Adrenal gland (tissue), 9 donors: ENCODE measurements at regions not wholly inside any gene's neighbourhood (a gene's known extent, or its start where the extent isn't known, plus 50 kb on each side); places are given as distances from the start of the nearest gene placed in this dataset.
"Not testable (repeated sequence)": the region's sequence is repeated elsewhere in the genome, so short reads cannot be mapped to it uniquely, and the experiment has no call there.

Experiments
- DNase-seq, 7 donors: peaks; one replicate each; pipeline ENCODE4 v3.0.0-alpha.2; 2019 to 2020
- H3K27ac ChIP-seq, 5 donors: fragments of 200-600 bp; sonication (generic) in 4 of 5; 1 replicate in 3 of 5; 2 replicates in 2 of 5; pipeline versions ENCODE4 v1.5.1 to v1.8.0; 2016 to 2020; ENCODE audit warnings: mild to moderate bottlenecking in 1 of 5
- H3K27me3 ChIP-seq: fragments of 200-600 bp; 2 replicates; pipeline ENCODE4 v1.8.0; 2021
- H3K36me3 ChIP-seq, 2 donors: fragments of 200-600 bp; replicated peaks in 1 of 2; 1 replicate in 1 of 2; 2 replicates in 1 of 2; pipeline versions ENCODE4 v1.5.1 to v1.8.0; 2018 to 2022
- H3K4me1 ChIP-seq, 2 donors: fragments of 200-600 bp; replicated peaks in 1 of 2; 1 replicate in 1 of 2; 2 replicates in 1 of 2; pipeline versions ENCODE4 v1.5.1 to v1.8.0; 2018 to 2021
- H3K4me3 ChIP-seq, 4 donors: fragments of 200-600 bp; sonication (generic) in 3 of 4; one replicate each; pipeline ENCODE4 v1.5.1; 2016 to 2018
- H3K9me3 ChIP-seq, 3 donors: fragments of 200-600 bp; sonication (generic) in 1 of 3; replicated peaks in 1 of 3; 1 replicate in 2 of 3; 2 replicates in 1 of 3; pipeline versions ENCODE4 v1.5.1 to v1.8.0; 2016 to 2021
- CTCF ChIP-seq, 6 experiments: fragments of 450-650 bp in 4 of 6; fragments of 200-600 bp in 2 of 6; sonication (generic) in 1 of 6; IDR thresholded peaks; 1 replicate in 5 of 6; 2 replicates in 1 of 6; pipeline versions ENCODE4 v1.5.1 to v1.8.0; 2016 to 2021; ENCODE audit warnings: antibody characterized with exemption in 6 of 6, mild to moderate bottlenecking in 2 of 6, moderate library complexity in 1 of 6
- POLR2A ChIP-seq, 2 donors: fragments of 450-650 bp; IDR thresholded peaks; one replicate each; pipeline ENCODE4 v1.6.1; 2017; ENCODE audit warnings: antibody characterized with exemption in 2 of 2, mild to moderate bottlenecking in 2 of 2, moderate library complexity in 1 of 2
- WGBS, 4 donors: extraction: QIAGEN DNeasy Blood & Tissue Kit in 2 of 4; methylation state at CpG; one replicate each; pipeline versions ENCODE4 v1.1.5 to v1.1.7; 2013 to 2017; 5-methylcytosine and 5-hydroxymethylcytosine counted together
- intact Hi-C, 2 donors: fragments of 100-400 bp; cut with DNase I; formaldehyde crosslinking; loops; one replicate each; pipeline versions ENCODE4 v1.14.1 to v1.15.0; 2022 to 2023
- donor health status: healthy with polysubstance abuse.
- donor health status: Bipolar disorder and iron deficiency.
- donor health status: DM: yes; HTN: yes; CAD: no.
- donor health status: DM: no; HTN: no; CAD: no.
- donor health status: DM: no; HTN: no; CAD: no.

GRCh38 chr5:106443746-106444145, 1227.0 kb downstream of the EFNA5 start:
- H3K4me1 ChIP-seq: no peaks in the 10 kb centered on the region
- no peaks in the 10 kb centered on the region for H3K27me3 ChIP-seq
- H3K27ac ChIP-seq: no peak overlapping the region
- DNase-seq: no peak
- intact Hi-C loops: no loop called here
- no peak overlapping the region for H3K4me3 ChIP-seq
- 83 to 94% (median 89%) methylated on average over 2 of the region's 2 CpGs for WGBS, 4 donors
- no peaks in the 10 kb centered on the region for H3K9me3 ChIP-seq
- H3K36me3 ChIP-seq: no peaks in the 10 kb centered on the region
- TF ChIP-seq POLR2A (IDR thresholded peaks at IDR 0.05): no peak
- no peak for TF ChIP-seq CTCF (IDR thresholded peaks at IDR 0.05)

GRCh38 chr5:106435185-106435584, 1235.6 kb downstream of the EFNA5 start:
- intact Hi-C loops: no loop called here
- no peak overlapping the region for H3K27ac ChIP-seq
- no peak for DNase-seq
- no peaks in the 10 kb centered on the region for H3K27me3 ChIP-seq
- TF ChIP-seq POLR2A (IDR thresholded peaks at IDR 0.05): no peak
- no peak for TF ChIP-seq CTCF (IDR thresholded peaks at IDR 0.05)
- H3K36me3 ChIP-seq: no peaks in the 10 kb centered on the region
- no peaks in the 10 kb centered on the region for H3K9me3 ChIP-seq
- no peaks in the 10 kb centered on the region for H3K4me1 ChIP-seq
- no peak overlapping the region for H3K4me3 ChIP-seq

GRCh38 chr5:106430733-106431132, 1240.0 kb downstream of the EFNA5 start:
- intact Hi-C loops, H3K36me3 ChIP-seq, H3K27ac ChIP-seq, H3K4me3 ChIP-seq, DNase-seq, H3K9me3 ChIP-seq, H3K27me3 ChIP-seq, H3K4me1 ChIP-seq: not testable (repeated sequence)
- 93 to 100% (median 93%) methylated on average over 1 to 11 of the region's 11 CpGs for WGBS, 4 donors

GRCh38 chr5:106423109-106423897, 1247.4 kb downstream of the EFNA5 start:
- no peak overlapping the region for H3K4me3 ChIP-seq
- DNase-seq: no peak
- intact Hi-C loops: no loop called here
- H3K27me3 ChIP-seq: no peaks in the 10 kb centered on the region
- TF ChIP-seq CTCF (IDR thresholded peaks at IDR 0.05) (no peak), POLR2A (IDR thresholded peaks at IDR 0.05) (no peak)
- no peak overlapping the region for H3K27ac ChIP-seq
- H3K36me3 ChIP-seq: no peaks in the 10 kb centered on the region
- H3K9me3 ChIP-seq: no peaks in the 10 kb centered on the region
- 82 to 100% (median 90%) methylated on average over 2 to 8 of the region's 8 CpGs for WGBS, 4 donors
- no peaks in the 10 kb centered on the region for H3K4me1 ChIP-seq

GRCh38 chr5:106420102-106420501, 1250.6 kb downstream of the EFNA5 start:
- TF ChIP-seq POLR2A (IDR thresholded peaks at IDR 0.05) (no peak), CTCF (IDR thresholded peaks at IDR 0.05) (no peak)
- H3K4me1 ChIP-seq: no peaks in the 10 kb centered on the region
- H3K27ac ChIP-seq: no peak overlapping the region
- no peaks in the 10 kb centered on the region for H3K27me3 ChIP-seq
- no peak overlapping the region for H3K4me3 ChIP-seq
- 88 to 94% (median 92%) methylated on average over 4 of the region's 4 CpGs for WGBS, 4 donors
- intact Hi-C loops: no loop called here
- DNase-seq: no peak
- H3K36me3 ChIP-seq: no peaks in the 10 kb centered on the region
- no peaks in the 10 kb centered on the region for H3K9me3 ChIP-seq
